ENCODE measurements at regions not wholly inside any gene's neighbourhood (a gene's known extent, or its start where the extent isn't known, plus 50 kb on each side); places are given as distances from the start of the nearest gene placed in this dataset.

GRCh38 chr2:167820488-167820887, 426.9 kb downstream of the STK39 start:
- Histone ChIP-seq H3K27ac (ENCODE audit: low read length) (no peak overlapping the region), H3K4me2 (ENCODE audit: low read length) (no peak overlapping the region), H3F3A (ENCODE audit: insufficient read depth, low read length, poor library complexity, severe bottlenecking) (no peaks in the 10 kb centered on the region), H3K27me3 (ENCODE audit: insufficient read depth, low read depth, low read length) (no peaks in the 10 kb centered on the region), H4K20me1 (ENCODE audit: insufficient read depth) (no peaks in the 10 kb centered on the region), H3K9ac (ENCODE audit: low read length) (no peak overlapping the region), H3K9me3 (ENCODE audit: low read length) (no peaks in the 10 kb centered on the region), H3K79me2 (replicated peaks; ENCODE audit: insufficient read depth, low read length) (no peaks in the 10 kb centered on the region), H3K4me3 (ENCODE audit: low read length) (no peak overlapping the region), H3K36me3 (ENCODE audit: insufficient read depth, low read length) (no peaks in the 10 kb centered on the region), H3K9me2 (ENCODE audit: insufficient read depth, low read length) (no peaks in the 10 kb centered on the region), H2AFZ (ENCODE audit: low read depth, low read length) (no peak overlapping the region)
- TF ChIP-seq RAD21 (conservative IDR thresholded peaks at IDR 0.05), result no peak
- TF ChIP-seq EP300 (conservative IDR thresholded peaks at IDR 0.05; ENCODE audit: poor library complexity, severe bottlenecking), result no peak
- TF ChIP-seq SMC3 (conservative IDR thresholded peaks at IDR 0.05; ENCODE audit: poor library complexity), result no peak
- no peak for TF ChIP-seq CTCF (IDR thresholded peaks at IDR 0.05; ENCODE audit: poor library complexity, severe bottlenecking)
- no peak for TF ChIP-seq EZH2 (IDR thresholded peaks at IDR 0.05; ENCODE audit: borderline replicate concordance, insufficient read depth, low read length, poor library complexity, severe bottlenecking)
- TF ChIP-seq TAF1 (IDR thresholded peaks at IDR 0.05; ENCODE audit: low read depth), result no peak
- no peak for TF ChIP-seq POLR2AphosphoS5 (IDR thresholded peaks at IDR 0.05)
- TF ChIP-seq MXI1 (conservative IDR thresholded peaks at IDR 0.05; ENCODE audit: poor library complexity, severe bottlenecking), result no peak
- TF ChIP-seq REST (IDR thresholded peaks at IDR 0.05; ENCODE audit: borderline replicate concordance), result no peak

- Histone ChIP-seq H3K9me3 (ENCODE audit: low read length) (no peaks in the 10 kb centered on the region), H3K4me3 (ENCODE audit: low read length) (no peak overlapping the region), H3K27me3 (ENCODE audit: insufficient read depth, low read depth, low read length) (no peaks in the 10 kb centered on the region), H4K20me1 (ENCODE audit: insufficient read depth) (no peaks in the 10 kb centered on the region), H3K9me2 (ENCODE audit: insufficient read depth, low read length) (no peaks in the 10 kb centered on the region), H3K27ac (ENCODE audit: low read length) (no peak overlapping the region), H3K36me3 (ENCODE audit: insufficient read depth, low read length) (no peaks in the 10 kb centered on the region), H3K79me2 (replicated peaks; ENCODE audit: insufficient read depth, low read length) (no peaks in the 10 kb centered on the region), H3K9ac (ENCODE audit: low read length) (no peak overlapping the region), H2AFZ (ENCODE audit: low read depth, low read length) (no peak overlapping the region), H3F3A (ENCODE audit: insufficient read depth, low read length, poor library complexity, severe bottlenecking) (no peaks in the 10 kb centered on the region), H3K4me2 (ENCODE audit: low read length) (no peak overlapping the region)
- TF ChIP-seq CTCF (IDR thresholded peaks at IDR 0.05; ENCODE audit: poor library complexity, severe bottlenecking), result no peak
- TF ChIP-seq POLR2AphosphoS5 (IDR thresholded peaks at IDR 0.05), result no peak
- TF ChIP-seq REST (IDR thresholded peaks at IDR 0.05; ENCODE audit: borderline replicate concordance), result no peak
- no peak for TF ChIP-seq MXI1 (conservative IDR thresholded peaks at IDR 0.05; ENCODE audit: poor library complexity, severe bottlenecking)
- no peak for TF ChIP-seq EP300 (conservative IDR thresholded peaks at IDR 0.05; ENCODE audit: poor library complexity, severe bottlenecking)
- no peak for TF ChIP-seq EZH2 (IDR thresholded peaks at IDR 0.05; ENCODE audit: borderline replicate concordance, insufficient read depth, low read length, poor library complexity, severe bottlenecking)
- no peak for TF ChIP-seq TAF1 (IDR thresholded peaks at IDR 0.05; ENCODE audit: low read depth)
- no peak for TF ChIP-seq RAD21 (conservative IDR thresholded peaks at IDR 0.05)
- no peak for TF ChIP-seq SMC3 (conservative IDR thresholded peaks at IDR 0.05; ENCODE audit: poor library complexity)
Observed at GRCh38 chr2:167818521-167818920, 428.9 kb downstream of the STK39 start.

Measured in neural cell (in vitro differentiated cells).